ENCODE measurements at regions not wholly inside any gene's neighbourhood (a gene's known extent, or its start where the extent isn't known, plus 50 kb on each side); places are given as distances from the start of the nearest gene placed in this dataset.
"Not testable (repeated sequence)": the region's sequence is repeated elsewhere in the genome, so short reads cannot be mapped to it uniquely, and the experiment has no call there.

DNA sequence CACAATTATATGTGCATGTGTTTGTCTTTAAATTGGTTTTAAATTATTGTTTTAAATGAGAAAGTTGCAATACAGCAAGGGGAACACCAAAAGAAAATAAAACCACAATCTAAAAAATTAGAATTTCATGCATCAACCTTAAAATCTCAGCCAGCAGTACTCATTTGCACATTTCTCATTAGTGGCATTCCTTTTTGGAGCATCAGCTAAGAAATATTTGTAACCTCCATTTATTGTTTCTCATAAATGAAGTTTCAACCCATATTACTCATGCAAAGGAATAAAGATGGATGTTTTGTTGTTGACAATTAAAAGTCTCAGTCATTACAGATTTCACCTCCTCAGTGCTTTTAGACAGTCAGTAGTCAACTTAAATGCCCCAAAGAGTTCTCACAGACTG is 160.1 kb downstream of the TBX15 start:
- no peak for TF ChIP-seq POLR2A (IDR thresholded peaks at IDR 0.05; ENCODE audit: low read depth, low read length)
- DNase-seq (ENCODE audit: insufficient read length, low spot score) (no peak), FAIRE-seq (no peak)

GRCh38 chr1:118827636-118828035 is 160.5 kb downstream of the TBX15 start:
- DNase-seq (ENCODE audit: insufficient read length, low spot score) (no peak), FAIRE-seq (no peak)
- no peak for TF ChIP-seq POLR2A (IDR thresholded peaks at IDR 0.05; ENCODE audit: low read depth, low read length)

DNA sequence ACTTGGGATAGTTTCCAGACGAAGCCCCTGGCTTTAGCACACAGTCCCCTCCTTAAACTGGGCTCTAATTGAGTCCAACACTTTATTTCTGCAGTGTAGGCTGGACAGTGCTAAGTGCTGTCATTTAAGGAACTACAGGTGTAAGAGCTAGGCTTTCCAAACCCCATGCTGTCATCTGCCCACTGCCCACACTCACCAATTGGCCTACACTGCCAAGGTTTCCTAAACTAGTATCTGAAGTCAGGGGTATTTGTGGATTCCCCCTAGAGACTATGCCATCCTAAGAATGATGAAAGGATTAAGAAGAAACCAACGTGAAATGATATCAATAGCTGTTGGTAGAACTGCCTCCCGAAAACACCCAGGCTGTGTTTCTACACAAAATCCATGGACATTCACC is 160.9 kb downstream of the TBX15 start:
- DNase-seq (ENCODE audit: insufficient read length, low spot score) (no peak), FAIRE-seq (no peak)
- no peak for TF ChIP-seq POLR2A (IDR thresholded peaks at IDR 0.05; ENCODE audit: low read depth, low read length)

- DNase-seq (ENCODE audit: insufficient read length, low spot score) = no peak
- FAIRE-seq = no peak
- TF ChIP-seq POLR2A (IDR thresholded peaks at IDR 0.05; ENCODE audit: low read depth, low read length) = no peak
These were observed 161.5 kb downstream of the TBX15 start for GRCh38 chr1:118826669-118827068.

- TF ChIP-seq POLR2A (IDR thresholded peaks at IDR 0.05; ENCODE audit: low read depth, low read length) = no peak
- DNase-seq (ENCODE audit: insufficient read length, low spot score) (no peak), FAIRE-seq (no peak)
These were observed 162.5 kb downstream of the TBX15 start for GRCh38 chr1:118825619-118826018.

- no peak for TF ChIP-seq POLR2A (IDR thresholded peaks at IDR 0.05; ENCODE audit: low read depth, low read length)
- no peak for FAIRE-seq
- no peak for DNase-seq (ENCODE audit: insufficient read length, low spot score)
These were observed 166.3 kb downstream of the TBX15 start for GRCh38 chr1:118821801-118822200.

- no peak for DNase-seq (ENCODE audit: insufficient read length, low spot score)
- no peak for TF ChIP-seq POLR2A (IDR thresholded peaks at IDR 0.05; ENCODE audit: low read depth, low read length)
- FAIRE-seq = no peak
These were observed 167.3 kb downstream of the TBX15 start for GRCh38 chr1:118820864-118821263.

DNA sequence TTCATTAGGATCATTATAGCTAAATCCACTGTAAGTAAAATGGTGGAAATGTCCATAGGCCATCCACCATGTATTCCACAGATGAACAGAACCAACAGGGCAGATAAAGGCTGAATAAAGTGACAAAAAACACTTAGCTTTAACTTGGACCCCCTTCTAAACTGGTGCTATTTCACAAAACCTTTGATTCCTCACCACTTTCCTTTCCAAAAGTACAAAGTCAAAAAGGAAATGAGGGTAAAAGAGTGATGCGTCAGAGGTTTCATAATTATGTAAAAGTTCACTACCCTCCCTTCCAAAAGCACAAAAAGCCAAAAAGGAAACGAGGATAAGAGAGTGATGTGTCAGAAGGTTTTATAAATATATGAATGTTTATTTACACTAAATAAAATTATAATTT is 172.2 kb downstream of the TBX15 start:
- FAIRE-seq (no peak), DNase-seq (ENCODE audit: insufficient read length, low spot score) (no peak)
- no peak for TF ChIP-seq POLR2A (IDR thresholded peaks at IDR 0.05; ENCODE audit: low read depth, low read length)

DNA sequence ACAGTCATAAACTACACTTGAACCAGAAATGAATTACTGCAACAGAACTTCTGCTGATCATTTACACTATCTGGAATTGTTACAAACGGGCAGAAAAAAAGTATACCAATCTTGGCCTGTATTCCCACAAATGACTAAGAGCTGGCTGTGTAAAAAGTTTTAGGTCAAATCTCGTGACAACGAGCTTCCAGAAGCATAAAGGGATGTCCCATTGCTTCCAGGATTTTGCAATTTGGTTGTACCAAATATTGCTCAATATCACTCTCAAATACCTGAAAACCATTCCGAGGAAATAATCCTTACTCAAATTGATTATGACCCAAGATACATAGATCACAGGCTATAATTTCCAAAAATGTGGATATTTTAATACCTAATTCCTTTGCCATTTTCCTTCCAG is 175.6 kb downstream of the TBX15 start:
- TF ChIP-seq POLR2A (IDR thresholded peaks at IDR 0.05; ENCODE audit: low read depth, low read length) = no peak
- DNase-seq (ENCODE audit: insufficient read length, low spot score) = no peak
- no peak for FAIRE-seq

GRCh38 chr1:118811156-118811555 is 177.0 kb downstream of the TBX15 start:
- DNase-seq (ENCODE audit: insufficient read length, low spot score) (no peak), FAIRE-seq (no peak)
- TF ChIP-seq POLR2A (IDR thresholded peaks at IDR 0.05; ENCODE audit: low read depth, low read length) = no peak

DNA sequence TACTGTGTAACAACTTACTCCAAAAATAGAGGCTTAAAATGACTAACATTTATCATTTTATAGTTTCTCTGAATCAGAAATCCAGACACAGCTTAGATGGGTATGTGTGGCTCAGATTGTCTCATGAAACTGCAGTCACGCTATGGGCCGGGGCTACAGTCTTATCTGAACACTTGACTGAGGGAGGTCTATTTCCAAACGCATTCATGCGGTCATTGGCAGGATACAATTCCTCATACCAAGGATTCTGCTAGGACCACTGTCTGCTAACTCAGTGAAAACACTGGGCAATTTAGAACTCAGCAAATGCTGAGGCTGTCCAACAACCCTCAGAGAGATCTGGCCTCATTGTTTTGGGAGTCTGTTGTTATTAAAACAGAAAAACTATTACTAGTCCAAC is 178.6 kb downstream of the TBX15 start:
- FAIRE-seq (no peak), DNase-seq (ENCODE audit: insufficient read length, low spot score) (no peak)
- no peak for TF ChIP-seq POLR2A (IDR thresholded peaks at IDR 0.05; ENCODE audit: low read depth, low read length)

DNA sequence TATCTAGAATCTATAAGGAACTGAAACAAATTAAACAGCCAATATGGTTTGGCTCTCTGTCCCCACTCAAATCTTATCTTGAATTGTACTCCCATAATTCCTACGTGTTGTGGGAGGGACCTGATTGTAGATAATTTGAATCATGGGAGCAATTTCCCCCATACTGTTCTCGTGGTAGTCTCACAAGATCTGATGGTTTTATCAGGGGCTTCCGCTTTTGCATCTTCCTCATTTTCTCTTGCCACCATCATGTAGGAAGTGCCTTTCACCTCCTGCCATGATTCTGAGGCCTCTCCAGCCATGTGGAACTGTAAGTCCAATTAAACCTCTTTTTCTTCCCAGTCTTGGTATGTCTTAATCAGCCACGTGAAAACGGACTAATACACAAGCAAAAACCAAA is 185.0 kb downstream of the TBX15 start:
- FAIRE-seq; DNase-seq (ENCODE audit: insufficient read length, low spot score): not testable (repeated sequence)

DNA sequence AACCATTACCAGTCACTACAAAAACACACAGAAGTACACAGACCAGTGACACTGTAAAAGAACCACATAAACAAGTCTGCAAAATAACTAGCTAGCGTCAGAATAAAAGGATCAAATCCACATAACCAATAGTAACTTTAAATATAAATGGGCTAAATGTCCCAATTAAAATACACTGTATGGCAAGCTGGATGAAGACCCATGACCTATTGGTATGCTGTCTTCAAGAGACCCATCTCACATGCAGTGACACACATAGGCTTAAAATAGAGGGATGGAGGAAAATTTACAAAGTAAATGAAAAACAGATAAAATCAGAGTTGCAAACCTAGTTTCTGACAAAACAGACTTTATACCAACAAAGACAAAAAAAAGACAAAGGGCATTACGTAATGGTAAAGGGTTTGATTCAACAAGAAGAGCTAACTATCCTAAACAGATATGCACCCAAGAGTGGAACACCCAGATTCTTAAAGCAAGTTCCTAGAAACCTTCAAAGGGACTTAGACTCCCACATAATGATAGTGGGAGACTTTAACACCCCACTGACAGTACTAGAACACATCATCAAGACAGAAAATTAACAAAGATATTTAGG is 196.9 kb downstream of the TBX15 start:
- no peak for FAIRE-seq
- no peak for TF ChIP-seq POLR2A (IDR thresholded peaks at IDR 0.05; ENCODE audit: low read depth, low read length)
- DNase-seq (ENCODE audit: insufficient read length, low spot score) = no peak

DNA sequence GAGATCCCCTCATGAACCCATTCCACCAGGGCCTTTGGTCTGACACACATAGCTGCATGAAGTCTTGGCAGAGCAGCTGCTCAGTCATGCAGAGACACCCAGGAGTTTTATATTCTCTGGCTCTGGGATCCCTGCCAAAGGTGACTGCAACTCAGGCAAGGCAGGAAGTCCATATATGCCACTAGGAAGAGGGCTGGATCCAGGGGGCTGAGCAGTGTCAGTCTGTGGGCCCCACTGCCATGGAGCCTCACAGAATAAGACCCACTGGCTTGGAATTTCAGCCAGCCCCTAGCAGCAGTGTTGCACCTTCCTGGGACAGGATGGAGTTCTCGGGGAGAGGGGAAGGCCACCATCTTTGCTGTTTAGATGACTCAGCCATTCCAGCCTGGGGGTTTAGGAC is 199.7 kb downstream of the TBX15 start:
- FAIRE-seq (peak; percentile 55), DNase-seq (ENCODE audit: insufficient read length, low spot score) (no peak)
- TF ChIP-seq POLR2A (IDR thresholded peaks at IDR 0.05; ENCODE audit: low read depth, low read length) = no peak

DNA sequence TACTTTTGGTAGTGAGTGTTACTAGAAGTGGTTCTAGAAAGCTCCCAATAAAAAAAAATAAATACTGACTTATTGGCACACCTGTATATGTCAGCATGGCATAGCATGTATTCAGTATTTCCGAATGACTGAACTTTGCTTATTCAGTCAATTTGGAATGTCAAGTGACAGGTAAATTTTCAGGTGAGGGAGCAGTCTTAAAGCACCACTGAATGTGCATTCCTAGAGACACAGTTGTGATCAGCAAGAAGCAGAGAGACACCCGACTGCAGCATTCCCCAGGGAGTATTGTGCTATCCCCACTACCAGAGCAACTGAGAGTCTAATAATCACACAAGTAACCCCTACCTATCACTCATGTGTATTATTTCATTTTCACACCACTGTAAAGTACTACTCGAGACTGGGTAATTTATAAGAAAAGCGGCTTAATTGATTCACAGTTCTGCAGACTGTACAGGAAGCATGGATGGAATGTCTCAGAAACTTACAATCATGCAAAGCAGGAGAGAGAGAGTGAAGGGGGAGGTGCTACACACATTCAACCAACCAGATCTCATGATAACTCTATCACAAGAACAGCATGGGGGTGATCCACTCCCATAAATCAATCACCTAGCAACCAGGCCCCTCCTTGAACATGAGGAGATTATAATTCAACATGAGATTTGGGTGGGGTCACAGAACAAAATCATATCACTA is 201.5 kb downstream of the TBX15 start:
- no peak for TF ChIP-seq POLR2A (IDR thresholded peaks at IDR 0.05; ENCODE audit: low read depth, low read length)
- DNase-seq (ENCODE audit: insufficient read length, low spot score) = no peak
- no peak for FAIRE-seq
